Hepatocyte (in vitro differentiated cells): ENCODE measurements at regions not wholly inside any gene's neighbourhood (a gene's known extent, or its start where the extent isn't known, plus 50 kb on each side); places are given as distances from the start of the nearest gene placed in this dataset.

Experiments
- CTCF ChIP-seq: fragments of 200-600 bp; sonication (generic); IDR thresholded peaks from 2 replicates; pipeline ENCODE4 v1.5.1; 2016; ENCODE audit warnings: antibody characterized with exemption, mild to moderate bottlenecking; ENCODE audit not compliant: poor library complexity
- EZH2 ChIP-seq: fragments of 200-600 bp; sonication (generic); IDR thresholded peaks from 2 replicates; pipeline ENCODE4 v1.6.1; 2016; ENCODE audit warnings: antibody characterized with exemption, mild to moderate bottlenecking, borderline replicate concordance
- EZH2phosphoT487 ChIP-seq: fragments of 200-600 bp; sonication (generic); IDR thresholded peaks from one replicate; pipeline ENCODE4 v1.6.1; 2018; ENCODE audit warnings: antibody characterized with exemption, mild to moderate bottlenecking, low read depth, moderate library complexity; ENCODE audit not compliant: unreplicated experiment, severe bottlenecking

DNA sequence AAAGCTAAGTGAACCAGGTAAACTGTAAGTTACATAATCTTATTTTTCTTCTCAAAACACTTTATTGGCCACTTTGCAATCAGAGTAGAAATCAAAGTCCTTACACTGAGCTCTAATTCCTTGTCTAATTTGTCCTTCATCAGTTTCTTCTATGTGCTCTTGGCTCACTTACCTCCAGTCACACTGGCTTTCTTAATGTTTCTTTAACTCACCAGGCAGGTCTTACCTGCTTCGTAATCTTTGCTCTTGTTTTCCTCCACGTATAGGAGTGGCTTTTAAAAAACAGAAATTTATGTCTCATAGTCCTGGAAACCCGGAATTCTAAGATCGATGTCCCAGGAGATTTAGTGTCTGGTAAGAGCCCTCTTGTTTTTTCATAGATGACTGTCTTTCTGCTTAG is 1462.1 kb downstream of the FSTL5 start:
- TF ChIP-seq CTCF (no peak), EZH2 (no peak), EZH2phosphoT487 (no peak)
